ENCODE measurements at regions not wholly inside any gene's neighbourhood (a gene's known extent, or its start where the extent isn't known, plus 50 kb on each side); places are given as distances from the start of the nearest gene placed in this dataset.
"Not testable (repeated sequence)": the region's sequence is repeated elsewhere in the genome, so short reads cannot be mapped to it uniquely, and the experiment has no call there.

DNA sequence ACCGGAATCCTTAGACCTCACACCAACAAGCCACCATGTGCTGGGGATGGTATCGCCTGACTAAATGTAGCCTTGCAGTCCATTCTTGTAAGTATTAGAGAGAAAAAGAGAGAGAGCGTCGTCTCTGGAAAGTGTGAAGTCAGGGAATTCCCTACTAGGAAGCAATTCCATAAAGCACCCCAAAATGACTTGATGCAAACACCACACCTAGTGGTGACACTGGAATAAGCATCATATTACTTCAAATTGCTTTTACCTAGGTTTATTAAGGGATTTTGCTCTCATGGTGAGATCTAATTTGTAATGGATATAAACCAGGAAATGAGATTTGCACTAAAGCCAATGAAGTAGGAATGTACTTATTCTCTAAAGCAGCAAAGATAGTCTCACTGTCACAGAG lies 111.4 kb upstream of the METTL9 start:
- H3K36me3 Mint-ChIP-seq (ENCODE audit: low read depth); H3K4me1 Mint-ChIP-seq; CTCF ChIA-PET; intact Hi-C loops (cut with DNase I, micrococcal nuclease); POLR2A ChIA-PET; H3K4me3 Mint-ChIP-seq; H3K27me3 Mint-ChIP-seq; H3K27ac Mint-ChIP-seq; ATAC-seq; H3K9me3 Mint-ChIP-seq (ENCODE audit: low read depth); DNase-seq: not testable (repeated sequence)

DNA sequence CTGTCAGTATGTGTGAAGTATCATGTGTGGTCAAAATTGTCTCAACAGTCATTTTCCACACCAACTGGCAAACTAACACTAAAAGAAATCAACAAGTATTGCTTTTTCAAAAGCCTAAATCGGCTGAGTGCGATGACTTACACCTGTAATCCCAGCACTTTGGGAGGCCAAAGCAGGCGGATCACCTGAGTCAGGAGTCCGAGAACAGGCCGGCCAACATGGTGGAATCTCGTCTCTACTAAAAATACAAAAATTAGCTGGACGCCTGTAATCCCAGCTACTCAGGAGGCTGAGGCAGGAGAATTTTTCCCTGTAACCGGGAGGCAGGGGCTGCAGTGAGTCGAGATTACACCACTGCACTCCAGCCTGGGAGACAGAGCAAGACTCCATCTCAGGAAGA lies 100.3 kb upstream of the METTL9 start:
- POLR2A ChIA-PET; H3K27me3 Mint-ChIP-seq; ATAC-seq; H3K9me3 Mint-ChIP-seq (ENCODE audit: low read depth); CTCF ChIA-PET; DNase-seq; intact Hi-C loops (cut with DNase I, micrococcal nuclease); H3K4me3 Mint-ChIP-seq; H3K27ac Mint-ChIP-seq: not testable (repeated sequence)
- Mint-ChIP-seq H3K4me1 (peaks cover 12% of the 10 kb centered on the region), H3K36me3 (ENCODE audit: low read depth) (peaks cover 12% of the 10 kb centered on the region)

DNA sequence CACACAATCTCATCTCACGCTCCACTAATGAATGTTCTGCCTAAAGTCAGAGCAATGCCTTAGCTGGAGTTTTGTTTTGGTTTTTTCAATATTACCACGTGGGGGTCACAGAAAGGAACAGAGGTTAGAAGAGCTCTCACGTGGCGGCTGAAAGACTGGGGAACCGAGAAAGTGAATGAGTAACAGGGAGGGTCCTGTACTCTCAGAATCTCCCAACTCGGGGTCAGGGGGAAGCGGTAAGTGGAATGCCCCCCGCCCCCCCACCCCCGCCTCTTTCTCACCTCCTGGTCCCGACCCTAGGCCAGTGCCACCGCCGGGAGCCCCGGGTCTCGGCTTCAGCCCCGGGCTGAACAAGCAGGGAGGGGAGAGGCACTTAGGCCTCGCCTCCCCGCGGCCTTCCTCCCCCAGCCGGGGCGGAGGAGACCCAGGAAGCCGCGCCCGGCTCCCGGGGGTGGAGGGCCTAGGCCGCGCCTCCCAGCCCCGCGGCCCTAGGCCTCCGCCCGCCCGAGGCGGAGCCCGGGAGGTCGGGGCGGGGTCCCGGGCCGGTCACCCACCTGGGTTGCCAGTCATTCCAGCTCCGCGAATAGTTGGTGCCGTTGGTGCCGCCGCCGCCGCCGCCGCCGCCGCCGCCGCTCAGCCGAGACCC lies 98.0 kb upstream of the METTL9 start:
- Mint-ChIP-seq H3K36me3 (ENCODE audit: low read depth) (peaks cover 15% of the 10 kb centered on the region), H3K4me3 (peak overlapping the region; percentile 83), H3K27ac (peak overlapping the region; percentile 93), H3K4me1 (peaks cover 16% of the 10 kb centered on the region)
- POLR2A ChIA-PET = interaction anchor here (0.6 kb wide), 1 partner anchor 24 kb away, joined by 3 read pairs; no protein-coding TSS in a partner anchor
- peak; percentile 87 for DNase-seq
- intact Hi-C loops (cut with DNase I, micrococcal nuclease) = loop anchor here (5.0 to 10.0 kb wide), 6 partner anchors 53 to 873 kb away; partner anchors contain the start of genes CDR2 (in 1 of the 2), ERI2 (in 1 of the 2), METTL9 (in 1 of the 2) and POLR3E (in 1 of the 2)
- H3K27me3 Mint-ChIP-seq; CTCF ChIA-PET; H3K9me3 Mint-ChIP-seq (ENCODE audit: low read depth): not testable (repeated sequence)
- ATAC-seq = peak; percentile 75

DNA sequence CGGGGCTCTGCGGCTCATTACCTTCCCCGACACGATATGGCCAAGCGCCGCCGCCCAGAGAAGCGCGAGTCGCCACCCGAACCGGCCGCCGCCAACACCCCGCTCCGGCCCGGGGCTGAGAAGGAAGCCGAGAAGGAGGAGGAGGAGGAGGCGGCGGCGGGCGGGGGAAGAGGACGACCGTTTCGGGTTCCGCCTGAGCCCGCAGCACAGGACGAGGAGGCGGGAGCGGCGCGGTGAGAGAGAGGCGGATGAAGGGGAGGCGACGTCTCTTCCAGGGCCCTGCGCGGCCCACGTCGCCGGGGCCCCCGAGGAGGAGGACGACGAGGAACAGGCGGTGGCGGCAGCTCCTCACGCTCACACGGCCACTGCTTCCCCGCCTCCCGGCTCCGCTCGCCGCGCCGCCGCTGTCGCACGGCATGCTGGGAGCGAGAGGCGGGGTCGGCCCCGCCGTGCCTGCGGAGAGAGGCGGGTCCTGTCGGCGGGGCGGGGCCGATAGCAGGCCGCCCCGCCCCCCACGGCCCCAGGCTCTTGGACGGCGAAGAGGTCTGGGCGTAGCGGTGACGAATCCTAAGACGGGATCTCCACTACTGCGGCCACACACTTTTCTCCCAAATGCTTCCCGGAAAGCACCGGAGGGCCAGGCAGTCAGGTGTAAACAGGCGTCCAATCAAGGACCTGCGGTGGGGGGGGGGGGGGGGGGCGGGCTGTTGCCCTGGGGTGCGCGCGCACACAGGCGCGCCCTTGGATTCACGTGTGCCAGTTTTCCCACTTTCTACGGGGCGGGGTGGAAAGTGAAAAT lies 97.3 kb upstream of the METTL9 start:
- POLR2A ChIA-PET = interaction anchor here (0.6 kb wide), 1 partner anchor 23 kb away, joined by 3 read pairs; no protein-coding TSS in a partner anchor
- intact Hi-C loops (cut with DNase I, micrococcal nuclease) = loop anchor here (5.0 to 10.0 kb wide), 6 partner anchors 53 to 873 kb away; partner anchors contain the start of genes CDR2 (in 1 of the 2), ERI2 (in 1 of the 2), METTL9 (in 1 of the 2) and POLR3E (in 1 of the 2)
- peaks cover 24% of the 10 kb centered on the region for H3K4me1 Mint-ChIP-seq

DNA sequence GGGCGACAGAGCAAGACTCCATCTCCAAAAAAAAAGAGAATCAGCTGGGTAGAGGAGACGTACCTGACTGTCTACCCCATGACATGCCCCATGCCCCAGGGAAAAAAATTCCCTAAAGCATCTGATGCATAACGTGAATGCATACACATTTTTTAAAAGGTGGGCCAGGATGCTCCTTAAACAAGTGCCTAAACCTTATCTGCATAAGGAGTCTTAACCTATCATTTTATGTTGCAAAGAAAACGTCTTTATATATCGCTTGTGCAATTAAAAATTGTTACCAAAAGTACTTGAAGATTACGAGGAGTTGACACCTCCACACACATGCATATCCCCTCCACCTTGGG lies 95.8 kb upstream of the METTL9 start:
- ATAC-seq; H3K4me3 Mint-ChIP-seq; H3K9me3 Mint-ChIP-seq (ENCODE audit: low read depth); H3K27me3 Mint-ChIP-seq; CTCF ChIA-PET: not testable (repeated sequence)
- H3K4me1 Mint-ChIP-seq = peaks cover 37% of the 10 kb centered on the region
- peak; percentile 4 for DNase-seq
- intact Hi-C loops (cut with DNase I, micrococcal nuclease) = loop anchor here (5.0 to 10.0 kb wide), 6 partner anchors 51 to 871 kb away; partner anchors contain the start of genes CDR2 (in 1 of the 2), ERI2 (in 1 of the 2), METTL9 (in 1 of the 2) and POLR3E (in 1 of the 2)
- H3K36me3 Mint-ChIP-seq (ENCODE audit: low read depth) = peaks cover 35% of the 10 kb centered on the region
- H3K27ac Mint-ChIP-seq = peak overlapping the region; percentile 55
- POLR2A ChIA-PET = interaction anchor here (0.7 kb wide), 1 partner anchor 16 kb away, joined by 3 read pairs; no protein-coding TSS in a partner anchor

More for the DNA sequence above, 97.3 kb upstream of the METTL9 start:
- Mint-ChIP-seq H3K4me3 (peak overlapping the region; percentile 83), H3K27ac (peak overlapping the region; percentile 93), H3K9me3 (ENCODE audit: low read depth) (no peaks in the 10 kb centered on the region), H3K27me3 (no peaks in the 10 kb centered on the region), H3K36me3 (ENCODE audit: low read depth) (peaks cover 22% of the 10 kb centered on the region)
- ATAC-seq = peak; percentile 75
- CTCF ChIA-PET = no interaction called here
- peak; percentile 97 for DNase-seq

DNA sequence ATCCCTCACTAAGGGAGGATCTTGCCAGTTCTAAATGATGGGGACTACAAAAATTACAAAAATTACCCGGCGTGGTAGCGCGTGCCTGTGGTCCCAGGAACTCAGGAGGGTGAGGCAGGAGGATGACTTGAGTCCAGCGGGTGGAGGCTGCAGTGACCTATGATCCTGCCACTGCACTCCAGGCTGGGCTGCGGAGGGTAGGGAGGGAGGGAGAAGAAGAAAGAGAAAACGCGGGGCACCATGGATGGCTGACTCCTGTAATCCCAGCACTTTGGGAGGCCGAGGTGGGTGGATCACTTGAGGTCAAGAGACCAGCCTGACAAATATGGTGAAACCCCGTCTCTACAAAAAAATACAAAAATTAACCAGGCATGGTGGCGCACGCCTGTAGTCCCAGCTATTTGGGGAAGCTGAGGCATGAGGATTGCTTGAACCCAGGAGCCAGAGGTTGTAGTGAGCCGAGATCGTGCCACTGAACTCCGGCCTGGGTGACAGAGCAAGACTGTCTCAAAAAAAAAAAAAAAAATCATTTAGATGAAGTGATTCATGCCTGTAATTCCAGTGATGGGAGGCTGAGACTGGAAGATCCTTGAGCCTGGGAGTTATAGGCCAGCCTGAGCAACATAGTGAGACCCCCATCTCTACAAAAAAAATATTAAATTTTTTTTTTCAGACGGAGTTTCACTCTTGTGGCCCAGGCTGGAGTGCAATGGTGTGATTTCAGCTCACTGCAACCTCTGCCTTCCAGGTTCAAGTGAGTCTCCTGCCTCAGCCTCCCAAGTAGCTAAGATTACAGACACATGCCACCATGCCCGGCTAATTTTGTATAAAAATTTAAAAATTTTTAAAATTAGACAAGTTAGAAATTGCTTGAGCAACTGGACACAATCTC lies 95.2 kb upstream of the METTL9 start:
- intact Hi-C loops (cut with DNase I, micrococcal nuclease) = loop anchor here (5.0 to 10.0 kb wide), 6 partner anchors 51 to 871 kb away; partner anchors contain the start of genes CDR2 (in 1 of the 2), ERI2 (in 1 of the 2), METTL9 (in 1 of the 2) and POLR3E (in 1 of the 2)
- H3K9me3 Mint-ChIP-seq (ENCODE audit: low read depth); H3K27me3 Mint-ChIP-seq; CTCF ChIA-PET; H3K4me3 Mint-ChIP-seq; ATAC-seq: not testable (repeated sequence)
- Mint-ChIP-seq H3K36me3 (ENCODE audit: low read depth) (peaks cover 40% of the 10 kb centered on the region), H3K4me1 (peaks cover 44% of the 10 kb centered on the region), H3K27ac (peak overlapping the region; percentile 55)
- peak; percentile 6 for DNase-seq
- POLR2A ChIA-PET = interaction anchor here (0.7 kb wide), 1 partner anchor 15 kb away, joined by 3 read pairs; no protein-coding TSS in a partner anchor

DNA sequence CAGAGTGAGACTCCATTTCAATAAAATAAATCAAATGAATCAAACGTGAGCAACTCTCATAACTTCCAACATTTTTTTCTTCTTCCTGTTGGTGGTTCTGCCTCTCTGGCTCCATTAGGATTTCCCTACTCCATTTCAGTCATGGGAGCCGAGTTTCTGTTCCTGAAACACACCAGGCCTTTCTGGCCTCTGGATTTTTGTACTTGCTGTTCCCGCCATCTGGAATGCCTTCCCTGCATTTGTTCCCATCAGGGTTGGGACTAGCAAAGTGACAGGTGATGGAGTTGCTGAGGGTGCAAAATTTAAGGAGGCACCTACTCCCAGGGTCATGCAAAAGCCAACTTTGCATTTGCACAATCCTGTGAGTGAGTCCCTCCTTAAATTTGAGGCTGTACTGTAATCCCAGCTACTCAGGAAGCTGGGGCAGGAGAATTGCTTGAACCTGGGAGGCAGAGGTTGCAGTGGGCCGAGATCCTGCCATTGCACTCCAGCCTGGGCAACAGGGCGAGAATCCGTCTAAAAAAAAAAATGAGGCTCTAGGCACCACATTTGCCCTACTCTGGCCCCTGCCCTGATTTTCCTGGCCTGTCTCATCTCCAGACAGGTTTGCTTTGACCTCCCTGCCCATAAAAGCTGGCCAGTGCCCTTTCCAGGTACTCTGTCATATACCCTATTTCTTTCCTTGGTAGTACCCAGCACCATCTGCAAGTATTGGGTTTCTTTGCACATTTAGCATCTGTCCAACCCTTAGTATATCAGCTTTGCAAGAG lies 93.4 kb upstream of the METTL9 start:
- Mint-ChIP-seq H3K4me3 (peak overlapping the region; percentile 3), H3K36me3 (ENCODE audit: low read depth) (peaks cover 54% of the 10 kb centered on the region), H3K27ac (peak overlapping the region; percentile 97), H3K4me1 (peaks cover 61% of the 10 kb centered on the region)
- intact Hi-C loops (cut with DNase I, micrococcal nuclease) = loop anchor here (5.0 to 10.0 kb wide), 6 partner anchors 46 to 869 kb away; partner anchors contain the start of genes CDR2 (in 1 of the 2), ERI2 (in 1 of the 2), METTL9 (in 1 of the 2) and POLR3E (in 1 of the 2)
- POLR2A ChIA-PET = interaction anchor here (0.6 kb wide), 1 partner anchor 714 kb away, joined by 5 read pairs; no protein-coding TSS in a partner anchor
- H3K9me3 Mint-ChIP-seq (ENCODE audit: low read depth); CTCF ChIA-PET; H3K27me3 Mint-ChIP-seq; ATAC-seq; DNase-seq: not testable (repeated sequence)

DNA sequence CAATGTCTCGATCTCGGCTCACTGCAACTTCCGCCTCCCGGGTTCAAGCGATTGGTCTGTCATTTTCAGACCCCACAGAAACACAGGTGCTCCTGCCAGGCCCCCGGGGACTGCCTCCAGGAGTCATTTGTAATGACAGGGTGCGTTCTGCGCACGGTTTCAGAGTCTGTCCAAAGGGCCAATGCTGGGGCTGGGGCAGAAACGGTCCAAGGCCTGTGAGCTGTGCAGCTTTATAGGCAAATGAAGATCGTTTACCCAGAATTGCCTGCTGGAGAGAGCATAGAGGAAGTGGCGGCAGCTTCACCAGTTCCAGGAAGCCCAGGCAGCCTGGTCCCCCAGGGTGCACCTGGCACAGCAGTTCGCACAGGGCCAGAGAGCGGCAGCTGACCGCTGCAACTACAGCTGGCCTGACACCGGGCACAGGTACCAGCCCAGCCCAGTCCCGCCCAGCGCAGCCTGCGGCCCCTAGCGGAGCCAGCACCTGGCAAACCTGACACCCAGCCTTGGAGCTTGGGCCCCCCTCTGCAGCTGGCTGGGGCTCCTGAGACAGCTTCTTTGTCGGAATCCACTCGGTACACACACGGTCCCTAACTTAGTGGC lies 92.4 kb upstream of the METTL9 start:
- CTCF ChIA-PET; H3K27me3 Mint-ChIP-seq; H3K9me3 Mint-ChIP-seq (ENCODE audit: low read depth); POLR2A ChIA-PET: not testable (repeated sequence)
- DNase-seq = peak; percentile 84
- Mint-ChIP-seq H3K4me3 (peak overlapping the region; percentile 70), H3K36me3 (ENCODE audit: low read depth) (peaks cover 57% of the 10 kb centered on the region), H3K4me1 (peaks cover 71% of the 10 kb centered on the region), H3K27ac (peak overlapping the region; percentile 97)
- peak; percentile 56 for ATAC-seq
- intact Hi-C loops (cut with DNase I, micrococcal nuclease) = loop anchor here (5.0 to 10.0 kb wide), 6 partner anchors 45 to 868 kb away; partner anchors contain the start of genes CDR2 (in 1 of the 2), ERI2 (in 1 of the 2), METTL9 (in 1 of the 2) and POLR3E (in 1 of the 2)

DNA sequence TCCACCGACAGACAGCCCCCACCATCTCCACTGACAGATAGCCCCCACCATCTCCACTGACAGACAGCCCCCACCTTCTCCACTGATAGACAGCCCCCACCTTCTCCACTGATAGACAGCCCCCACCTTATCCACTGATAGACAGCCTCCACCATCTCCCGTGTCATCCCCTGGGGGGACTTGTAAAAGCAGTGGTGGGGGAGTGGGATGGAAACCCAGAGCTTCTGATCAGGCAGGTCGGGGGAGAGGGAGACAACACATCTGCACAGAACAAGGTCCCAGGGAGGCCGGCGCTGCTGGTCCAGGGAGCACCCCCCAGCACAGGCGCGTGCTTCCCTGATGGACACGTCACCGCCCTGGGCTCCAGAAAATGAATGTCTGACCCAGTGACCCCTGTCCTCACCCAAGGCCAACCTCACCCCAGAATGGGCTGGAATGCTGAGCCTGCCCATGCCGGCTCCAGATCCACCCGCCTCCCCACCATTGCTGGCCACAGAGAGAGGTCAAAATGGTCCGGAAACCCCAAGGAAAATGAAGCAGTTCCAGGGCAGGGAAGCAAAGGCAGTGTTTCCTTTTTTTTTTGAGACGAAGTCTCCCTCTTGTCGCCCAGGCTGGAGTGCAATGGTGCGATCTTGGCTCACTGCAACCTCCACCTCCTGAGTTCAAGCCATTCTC lies 91.6 kb upstream of the METTL9 start:
- H3K36me3 Mint-ChIP-seq (ENCODE audit: low read depth) = peaks cover 62% of the 10 kb centered on the region
- CTCF ChIA-PET = interaction anchor here (0.6 kb wide), 1 partner anchor 204 kb away, joined by 3 read pairs; no protein-coding TSS in a partner anchor
- H3K9me3 Mint-ChIP-seq (ENCODE audit: low read depth); H3K27me3 Mint-ChIP-seq; POLR2A ChIA-PET; ATAC-seq: not testable (repeated sequence)
- H3K27ac Mint-ChIP-seq = peak overlapping the region; percentile 97
- peaks cover 76% of the 10 kb centered on the region for H3K4me1 Mint-ChIP-seq
- H3K4me3 Mint-ChIP-seq = peak overlapping the region; percentile 70
- peak; percentile 18 for DNase-seq
- intact Hi-C loops (cut with DNase I, micrococcal nuclease) = loop anchor here (5.0 to 10.0 kb wide), 6 partner anchors 45 to 867 kb away; partner anchors contain the start of genes CDR2 (in 1 of the 2), ERI2 (in 1 of the 2), METTL9 (in 1 of the 2) and POLR3E (in 1 of the 2)

Measured in activated CD4-positive, alpha-beta T cell treated with anti-CD3 and anti-CD28 coated beads for 36 hours (primary cell).